Astrocyte of the cerebellum (primary cell): ENCODE measurements at regions not wholly inside any gene's neighbourhood (a gene's known extent, or its start where the extent isn't known, plus 50 kb on each side); places are given as distances from the start of the nearest gene placed in this dataset.

Experiments
- DNase-seq: peaks from one replicate; pipeline ENCODE4 v3.0.0-alpha.2; 2011; ENCODE audit warnings: low read depth
- H3K4me3 ChIP-seq: 2 replicates; pipeline ENCODE4 v1.5.1; 2011; ENCODE audit warnings: mild to moderate bottlenecking, low read depth, low read length, moderate library complexity
- in situ Hi-C: cut with HindIII; loops from 2 replicates; pipeline ENCODE4 v1.10.0; 2017; ENCODE audit warnings: low sequenced_read_pairs
- TF ChIP-seq, protein P1 (sequence below): IDR thresholded peaks from 2 replicates; pipeline ENCODE4 v1.5.1; 2012; ENCODE audit warnings: low read length, low read depth, moderate library complexity, mild to moderate bottlenecking; ENCODE audit errors: missing control alignments

DNA sequence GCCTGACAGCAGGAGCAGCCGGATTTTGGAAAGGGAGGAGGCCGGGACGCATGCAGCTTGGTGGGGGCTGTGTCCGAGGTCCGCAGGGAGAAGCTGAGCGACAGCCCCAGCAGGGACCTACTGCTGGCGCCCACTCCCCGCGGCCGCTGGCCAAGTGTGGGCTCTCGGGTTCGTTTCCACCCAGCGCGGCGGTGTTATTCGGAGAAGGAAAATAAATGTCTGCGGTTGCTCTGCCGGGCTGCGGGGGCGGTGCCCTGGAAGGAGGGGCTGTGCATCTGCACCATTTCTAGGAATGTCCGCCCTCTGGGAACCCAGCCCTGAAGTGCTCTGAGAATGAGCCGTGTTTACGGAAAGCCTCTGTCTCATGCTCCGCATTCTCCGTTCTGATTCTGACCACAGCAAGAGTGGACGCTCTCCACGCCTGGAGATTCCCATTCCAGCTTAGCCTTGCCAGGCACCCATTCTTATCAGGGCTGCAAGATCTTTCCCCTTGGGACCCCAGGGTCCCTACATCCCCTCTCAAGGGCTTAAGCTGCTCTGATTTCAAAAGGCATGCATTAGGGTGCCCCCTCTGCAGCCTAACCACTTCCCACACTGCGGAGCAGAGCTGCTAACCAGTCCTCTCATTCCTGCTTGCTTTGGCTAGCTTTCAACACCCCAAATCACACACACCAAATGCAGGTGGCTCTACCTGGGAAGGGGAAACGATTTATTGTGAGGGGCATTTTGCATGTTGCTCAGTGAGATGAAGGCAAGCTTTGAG lies 256.6 kb upstream of the GLI3 start:
- peak; percentile 78 for DNase-seq
- H3K4me3 ChIP-seq, result peak overlapping the region; percentile 44
- in situ Hi-C loops, result no loop called here
- TF ChIP-seq, protein P1, sequence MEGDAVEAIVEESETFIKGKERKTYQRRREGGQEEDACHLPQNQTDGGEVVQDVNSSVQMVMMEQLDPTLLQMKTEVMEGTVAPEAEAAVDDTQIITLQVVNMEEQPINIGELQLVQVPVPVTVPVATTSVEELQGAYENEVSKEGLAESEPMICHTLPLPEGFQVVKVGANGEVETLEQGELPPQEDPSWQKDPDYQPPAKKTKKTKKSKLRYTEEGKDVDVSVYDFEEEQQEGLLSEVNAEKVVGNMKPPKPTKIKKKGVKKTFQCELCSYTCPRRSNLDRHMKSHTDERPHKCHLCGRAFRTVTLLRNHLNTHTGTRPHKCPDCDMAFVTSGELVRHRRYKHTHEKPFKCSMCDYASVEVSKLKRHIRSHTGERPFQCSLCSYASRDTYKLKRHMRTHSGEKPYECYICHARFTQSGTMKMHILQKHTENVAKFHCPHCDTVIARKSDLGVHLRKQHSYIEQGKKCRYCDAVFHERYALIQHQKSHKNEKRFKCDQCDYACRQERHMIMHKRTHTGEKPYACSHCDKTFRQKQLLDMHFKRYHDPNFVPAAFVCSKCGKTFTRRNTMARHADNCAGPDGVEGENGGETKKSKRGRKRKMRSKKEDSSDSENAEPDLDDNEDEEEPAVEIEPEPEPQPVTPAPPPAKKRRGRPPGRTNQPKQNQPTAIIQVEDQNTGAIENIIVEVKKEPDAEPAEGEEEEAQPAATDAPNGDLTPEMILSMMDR, result no peak

DNA sequence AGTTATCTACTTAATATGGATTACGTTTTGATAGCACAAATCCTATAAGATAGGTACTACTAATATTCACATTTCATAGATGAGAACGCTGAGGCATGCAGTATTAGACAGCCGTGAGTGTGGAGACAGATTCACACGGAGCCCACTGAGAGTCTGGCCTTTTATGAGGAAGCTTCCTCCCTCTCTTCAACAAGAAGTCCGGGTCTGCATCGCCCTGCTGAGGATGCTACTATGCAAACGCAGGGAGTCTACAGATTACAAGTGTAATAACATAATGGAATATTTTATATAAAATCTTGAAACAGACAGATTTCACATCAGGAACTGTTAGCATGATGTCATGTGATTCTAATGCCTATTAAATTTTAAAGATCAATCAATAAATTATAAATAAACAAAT lies 255.9 kb upstream of the GLI3 start:
- H3K4me3 ChIP-seq, result peak overlapping the region; percentile 44
- TF ChIP-seq, protein P1, result no peak
- DNase-seq, result no peak
- in situ Hi-C loops, result no loop called here

DNA sequence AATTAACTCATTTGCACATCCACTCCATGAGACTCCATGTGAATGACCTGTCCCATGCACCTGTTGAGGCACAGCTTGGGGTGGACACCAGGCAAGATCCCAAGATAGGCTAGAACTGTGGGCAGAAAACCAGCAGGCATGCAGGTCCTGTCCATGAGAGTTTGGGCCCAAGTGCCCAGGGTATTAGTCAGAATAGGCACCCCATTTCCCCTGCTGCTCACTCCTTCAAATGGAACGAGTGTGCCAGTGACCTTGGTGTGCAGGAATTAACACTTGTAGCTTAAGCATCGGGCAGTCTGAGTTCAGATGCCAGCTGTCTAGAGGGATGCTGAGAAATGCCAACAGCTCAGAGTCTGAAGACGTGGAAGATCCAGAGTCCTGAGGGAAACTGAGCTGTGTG lies 254.1 kb upstream of the GLI3 start:
- in situ Hi-C loops, result no loop called here

DNA sequence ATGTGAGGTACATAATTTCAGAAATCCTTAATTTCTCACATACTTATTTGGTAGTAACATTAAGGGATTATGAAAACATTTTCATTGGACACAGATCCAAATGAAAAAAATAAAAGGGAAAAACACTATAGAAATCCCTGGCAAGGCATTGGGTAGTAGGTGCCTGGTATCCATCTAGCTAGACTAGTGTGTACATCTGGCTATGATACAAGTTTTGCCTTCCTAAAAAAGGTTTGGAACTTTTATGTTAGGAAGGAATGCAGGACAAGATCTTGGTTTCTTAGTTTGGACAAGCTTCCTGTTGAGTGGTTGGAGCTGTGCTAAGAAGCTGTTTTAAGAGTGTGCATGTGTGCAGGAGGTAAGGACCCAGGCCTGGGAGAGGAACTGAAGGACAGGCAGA lies 252.3 kb upstream of the GLI3 start:
- in situ Hi-C loops, result loop anchor here (5.0 kb wide), 1 partner anchor 107 kb away; no protein-coding TSS in a partner anchor

More for the DNA sequence above, 254.1 kb upstream of the GLI3 start:
- H3K4me3 ChIP-seq, result no peak overlapping the region
- no peak for DNase-seq
- TF ChIP-seq, protein P1, result no peak

DNA sequence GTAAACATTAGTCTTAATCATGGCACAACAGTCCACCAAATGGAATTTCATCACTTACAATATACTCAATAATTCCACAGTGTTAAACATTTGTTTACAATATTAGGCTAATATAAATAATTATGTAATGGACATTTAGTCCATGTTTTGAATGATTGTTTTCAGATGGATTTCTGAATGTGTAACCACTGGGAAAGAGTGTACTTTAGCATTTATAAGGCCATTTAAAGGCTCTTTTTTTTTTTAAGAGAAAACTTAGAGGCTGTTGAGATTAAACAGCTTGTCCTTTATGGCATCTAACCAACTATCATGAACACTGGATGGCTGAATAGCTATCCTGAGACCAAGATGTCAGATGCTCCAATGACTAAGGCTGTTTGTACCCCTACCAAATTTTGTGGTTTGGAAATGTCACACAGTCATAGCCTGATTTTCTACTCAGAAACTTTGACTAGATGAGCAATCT lies 248.3 kb upstream of the GLI3 start:
- DNase-seq, result no peak
- H3K4me3 ChIP-seq, result no peak overlapping the region
- TF ChIP-seq, protein P1, result no peak
- in situ Hi-C loops, result loop anchor here (5.0 kb wide), 1 partner anchor 103 kb away; no protein-coding TSS in a partner anchor

More for the DNA sequence above, 252.3 kb upstream of the GLI3 start:
- TF ChIP-seq, protein P1, result no peak
- DNase-seq, result no peak
- H3K4me3 ChIP-seq, result no peak overlapping the region

DNA sequence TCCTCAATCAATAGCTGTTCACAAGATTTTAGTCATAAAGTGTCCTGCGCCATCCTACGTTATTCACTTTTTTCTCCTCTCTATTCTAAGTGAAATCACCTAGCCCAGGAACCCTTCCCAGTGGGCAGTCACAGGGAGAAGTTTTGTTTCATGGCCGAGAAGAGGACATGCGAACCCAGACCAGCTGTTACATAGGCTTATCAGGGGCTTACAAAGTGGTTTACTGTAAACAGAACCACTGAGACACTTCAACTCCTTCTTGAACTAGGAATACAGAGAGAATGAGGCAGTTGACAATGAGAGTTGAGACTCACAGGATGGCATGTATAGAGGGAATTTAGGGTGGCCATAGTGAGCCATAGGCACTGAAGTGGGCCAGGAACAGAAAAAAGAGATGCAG lies 246.9 kb upstream of the GLI3 start:
- no peak overlapping the region for H3K4me3 ChIP-seq
- no peak for DNase-seq
- TF ChIP-seq, protein P1, result no peak
- in situ Hi-C loops, result no loop called here
